ENCODE measurements at regions not wholly inside any gene's neighbourhood (a gene's known extent, or its start where the extent isn't known, plus 50 kb on each side); places are given as distances from the start of the nearest gene placed in this dataset.

DNA sequence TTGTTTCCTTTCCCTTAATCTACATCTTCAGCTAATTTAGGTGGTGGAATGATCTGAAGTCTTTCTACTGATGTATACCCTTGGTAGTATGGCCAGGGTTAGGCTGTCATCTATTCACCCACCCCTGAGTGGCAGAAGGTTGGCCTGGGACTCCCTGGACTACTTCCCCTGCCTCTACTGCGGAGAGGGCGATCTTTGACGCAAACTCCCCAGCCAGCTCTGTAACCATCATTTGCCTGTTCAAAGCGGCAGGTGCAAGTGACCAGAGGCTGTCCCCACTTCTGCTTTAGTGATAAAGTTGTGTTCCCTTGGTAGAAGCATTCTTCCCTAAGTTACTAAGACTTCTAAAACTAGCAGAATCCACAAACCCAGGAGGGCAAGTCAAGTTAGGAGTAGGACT, 70.8 kb upstream of the UNC5B start:
- TF ChIP-seq, protein P1, sequence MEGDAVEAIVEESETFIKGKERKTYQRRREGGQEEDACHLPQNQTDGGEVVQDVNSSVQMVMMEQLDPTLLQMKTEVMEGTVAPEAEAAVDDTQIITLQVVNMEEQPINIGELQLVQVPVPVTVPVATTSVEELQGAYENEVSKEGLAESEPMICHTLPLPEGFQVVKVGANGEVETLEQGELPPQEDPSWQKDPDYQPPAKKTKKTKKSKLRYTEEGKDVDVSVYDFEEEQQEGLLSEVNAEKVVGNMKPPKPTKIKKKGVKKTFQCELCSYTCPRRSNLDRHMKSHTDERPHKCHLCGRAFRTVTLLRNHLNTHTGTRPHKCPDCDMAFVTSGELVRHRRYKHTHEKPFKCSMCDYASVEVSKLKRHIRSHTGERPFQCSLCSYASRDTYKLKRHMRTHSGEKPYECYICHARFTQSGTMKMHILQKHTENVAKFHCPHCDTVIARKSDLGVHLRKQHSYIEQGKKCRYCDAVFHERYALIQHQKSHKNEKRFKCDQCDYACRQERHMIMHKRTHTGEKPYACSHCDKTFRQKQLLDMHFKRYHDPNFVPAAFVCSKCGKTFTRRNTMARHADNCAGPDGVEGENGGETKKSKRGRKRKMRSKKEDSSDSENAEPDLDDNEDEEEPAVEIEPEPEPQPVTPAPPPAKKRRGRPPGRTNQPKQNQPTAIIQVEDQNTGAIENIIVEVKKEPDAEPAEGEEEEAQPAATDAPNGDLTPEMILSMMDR (IDR thresholded peaks at IDR 0.05; ENCODE audit: borderline replicate concordance, insufficient read depth, low read depth, low read length), result no peak

GRCh38 chr10:71143170-71143569, 69.2 kb upstream of the UNC5B start:
- H3K4me3 ChIP-seq (ENCODE audit: low read depth, low read length), result no peak overlapping the region
- TF ChIP-seq, protein P1 (IDR thresholded peaks at IDR 0.05; ENCODE audit: borderline replicate concordance, insufficient read depth, low read depth, low read length), result no peak

More for the DNA sequence above, 70.8 kb upstream of the UNC5B start:
- no peak overlapping the region for H3K4me3 ChIP-seq (ENCODE audit: low read depth, low read length)

DNA sequence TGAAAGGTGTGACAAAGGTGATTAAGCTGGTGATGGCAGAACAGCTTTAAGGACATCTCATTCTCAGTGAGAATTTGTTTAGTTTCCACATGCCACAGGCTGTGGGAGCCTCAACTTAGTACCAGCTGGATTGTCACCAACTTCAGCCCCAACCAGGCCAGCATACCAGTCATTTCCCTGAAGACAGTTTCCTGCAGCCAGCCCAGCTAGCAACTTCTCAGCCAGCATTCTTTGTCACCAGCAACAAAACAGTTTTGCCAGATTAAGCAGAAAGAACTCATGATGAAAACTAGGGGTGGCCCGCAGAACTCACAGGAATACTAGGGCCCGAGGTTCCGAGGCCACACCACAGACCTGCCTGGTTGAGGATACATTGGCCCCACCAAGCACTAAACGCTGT, 68.8 kb upstream of the UNC5B start:
- TF ChIP-seq, protein P1 (IDR thresholded peaks at IDR 0.05; ENCODE audit: borderline replicate concordance, insufficient read depth, low read depth, low read length), result no peak
- H3K4me3 ChIP-seq (ENCODE audit: low read depth, low read length), result no peak overlapping the region

GRCh38 chr10:71144824-71145223, 67.5 kb upstream of the UNC5B start:
- TF ChIP-seq, protein P1 (IDR thresholded peaks at IDR 0.05; ENCODE audit: borderline replicate concordance, insufficient read depth, low read depth, low read length), result no peak
- H3K4me3 ChIP-seq (ENCODE audit: low read depth, low read length), result no peak overlapping the region

- no peak overlapping the region for H3K4me3 ChIP-seq (ENCODE audit: low read depth, low read length)
- TF ChIP-seq, protein P1 (IDR thresholded peaks at IDR 0.05; ENCODE audit: borderline replicate concordance, insufficient read depth, low read depth, low read length), result no peak
These were observed 66.9 kb upstream of the UNC5B start for GRCh38 chr10:71145352-71145945.

DNA sequence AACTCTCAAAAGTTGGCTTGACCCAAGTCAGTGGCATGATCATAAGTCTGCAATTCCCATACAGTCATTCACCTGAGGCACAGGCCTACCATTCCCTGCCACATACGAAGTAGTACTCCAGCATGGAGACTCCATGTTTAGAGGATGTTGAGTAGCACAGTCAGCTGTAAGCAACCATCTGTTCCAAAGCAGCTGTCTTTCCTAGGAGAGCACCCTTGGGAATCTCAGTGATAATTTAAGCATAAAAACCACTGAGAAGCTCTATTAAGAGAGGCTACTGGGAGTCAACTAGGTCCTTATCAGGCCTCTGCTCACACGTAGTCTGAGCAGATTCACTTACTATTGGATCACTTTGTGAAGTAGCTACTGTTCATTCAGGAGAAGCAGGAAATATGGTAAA, 61.6 kb upstream of the UNC5B start:
- H3K4me3 ChIP-seq (ENCODE audit: low read depth, low read length), result no peak overlapping the region
- TF ChIP-seq, protein P1 (IDR thresholded peaks at IDR 0.05; ENCODE audit: borderline replicate concordance, insufficient read depth, low read depth, low read length), result no peak

GRCh38 chr10:71152043-71152442, 60.3 kb upstream of the UNC5B start:
- no peak overlapping the region for H3K4me3 ChIP-seq (ENCODE audit: low read depth, low read length)
- TF ChIP-seq, protein P1 (IDR thresholded peaks at IDR 0.05; ENCODE audit: borderline replicate concordance, insufficient read depth, low read depth, low read length), result no peak
